ENCODE measurements at regions not wholly inside any gene's neighbourhood (a gene's known extent, or its start where the extent isn't known, plus 50 kb on each side); places are given as distances from the start of the nearest gene placed in this dataset.

GRCh38 chr15:88334436-88334835 is 77.9 kb upstream of the NTRK3 start:
- no peak for FAIRE-seq
- TF ChIP-seq POLR2A (IDR thresholded peaks at IDR 0.05; ENCODE audit: low read depth, low read length) (no peak), TAF1 (IDR thresholded peaks at IDR 0.05; ENCODE audit: borderline replicate concordance, low read depth, low read length) (no peak), POLR2AphosphoS5 (IDR thresholded peaks at IDR 0.05; ENCODE audit: low read depth, low read length) (no peak)
- DNase-seq (ENCODE audit: insufficient read length): no peak

GRCh38 chr15:88331291-88331690 is 74.8 kb upstream of the NTRK3 start:
- DNase-seq (ENCODE audit: insufficient read length) (peak; percentile 31), FAIRE-seq (no peak)
- no peak for TF ChIP-seq TAF1 (IDR thresholded peaks at IDR 0.05; ENCODE audit: borderline replicate concordance, low read depth, low read length)
- TF ChIP-seq POLR2A (IDR thresholded peaks at IDR 0.05; ENCODE audit: low read depth, low read length): no peak
- TF ChIP-seq POLR2AphosphoS5 (IDR thresholded peaks at IDR 0.05; ENCODE audit: low read depth, low read length): no peak

GRCh38 chr15:88326924-88327323 is 70.4 kb upstream of the NTRK3 start:
- no peak for FAIRE-seq

GRCh38 chr15:88324741-88325065 is 68.2 kb upstream of the NTRK3 start:
- FAIRE-seq: no peak
- no peak for TF ChIP-seq TAF1 (IDR thresholded peaks at IDR 0.05; ENCODE audit: borderline replicate concordance, low read depth, low read length)
- DNase-seq (ENCODE audit: insufficient read length): no peak

More at GRCh38 chr15:88326924-88327323, 70.4 kb upstream of the NTRK3 start:
- no peak for TF ChIP-seq POLR2A (IDR thresholded peaks at IDR 0.05; ENCODE audit: low read depth, low read length)
- no peak for TF ChIP-seq POLR2AphosphoS5 (IDR thresholded peaks at IDR 0.05; ENCODE audit: low read depth, low read length)
- no peak for DNase-seq (ENCODE audit: insufficient read length)

DNA sequence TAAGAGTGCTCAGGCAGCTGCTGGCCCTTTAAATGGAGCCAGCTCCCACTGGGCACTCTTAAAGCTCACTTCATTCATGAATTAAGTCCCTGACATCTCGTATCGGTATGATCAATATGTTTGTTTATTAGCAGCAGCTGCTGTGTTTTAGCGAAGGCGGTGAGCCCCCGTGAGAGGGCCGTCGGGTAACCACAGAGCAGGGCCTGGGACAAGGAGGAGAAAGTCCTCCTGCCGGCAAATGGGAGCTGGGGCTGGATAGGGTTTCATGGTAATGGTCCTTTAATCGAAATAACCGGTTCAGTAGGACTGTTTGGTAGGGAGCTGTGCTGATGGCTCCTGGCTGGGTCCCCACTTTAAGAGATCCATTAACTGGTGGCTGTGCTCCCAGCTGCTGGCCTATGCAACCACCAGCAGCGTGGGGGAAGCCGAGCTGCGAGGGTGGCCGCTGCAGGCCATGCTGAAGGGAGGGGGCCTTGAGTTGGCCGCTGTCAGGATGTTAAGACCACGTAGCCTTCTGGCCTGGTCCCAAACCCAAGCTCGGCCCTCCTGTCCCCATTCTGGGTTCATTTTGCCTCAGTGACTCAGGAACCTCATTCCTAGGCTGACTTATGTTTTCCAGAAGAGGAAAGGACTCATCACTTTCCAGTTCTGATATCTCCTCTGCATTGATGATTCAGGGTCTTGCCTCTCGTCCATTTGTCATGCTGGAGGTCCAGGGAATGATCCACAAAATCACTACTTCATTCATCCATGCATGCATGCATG is 67.6 kb upstream of the NTRK3 start:
- DNase-seq (ENCODE audit: insufficient read length): no peak
- no peak for FAIRE-seq
- TF ChIP-seq TAF1 (IDR thresholded peaks at IDR 0.05; ENCODE audit: borderline replicate concordance, low read depth, low read length): no peak
- TF ChIP-seq POLR2AphosphoS5 (IDR thresholded peaks at IDR 0.05; ENCODE audit: low read depth, low read length): no peak
- no peak for TF ChIP-seq POLR2A (IDR thresholded peaks at IDR 0.05; ENCODE audit: low read depth, low read length)

DNA sequence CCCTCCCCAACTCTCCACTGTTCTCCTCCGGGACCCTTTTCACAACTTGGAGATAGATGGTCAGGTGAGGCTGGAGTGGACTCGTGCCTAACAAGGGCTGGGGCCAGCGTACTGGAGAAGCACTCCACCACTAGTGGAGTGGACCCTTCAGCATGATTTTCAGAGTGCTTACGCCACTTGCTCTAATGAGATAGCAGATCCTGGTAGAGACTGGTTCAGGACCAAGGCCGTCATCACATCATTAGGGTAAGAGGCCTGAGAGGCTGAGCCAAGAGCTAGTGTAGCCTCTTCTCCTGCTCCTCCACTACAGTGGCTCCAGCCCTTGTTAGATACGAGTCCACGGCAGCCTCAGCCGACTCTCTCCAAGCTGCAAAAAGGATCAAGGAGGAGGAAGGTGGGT is 66.9 kb upstream of the NTRK3 start:
- FAIRE-seq (no peak), DNase-seq (ENCODE audit: insufficient read length) (no peak)
- TF ChIP-seq POLR2A (IDR thresholded peaks at IDR 0.05; ENCODE audit: low read depth, low read length) (no peak), POLR2AphosphoS5 (IDR thresholded peaks at IDR 0.05; ENCODE audit: low read depth, low read length) (no peak), TAF1 (IDR thresholded peaks at IDR 0.05; ENCODE audit: borderline replicate concordance, low read depth, low read length) (no peak)

- no peak for TF ChIP-seq POLR2AphosphoS5 (IDR thresholded peaks at IDR 0.05; ENCODE audit: low read depth, low read length)
- no peak for TF ChIP-seq TAF1 (IDR thresholded peaks at IDR 0.05; ENCODE audit: borderline replicate concordance, low read depth, low read length)
- TF ChIP-seq POLR2A (IDR thresholded peaks at IDR 0.05; ENCODE audit: low read depth, low read length): no peak
- FAIRE-seq: no peak
- no peak for DNase-seq (ENCODE audit: insufficient read length)
These were observed 65.9 kb upstream of the NTRK3 start for GRCh38 chr15:88322461-88322860.

GRCh38 chr15:88321271-88321670 is 64.7 kb upstream of the NTRK3 start:
- no peak for FAIRE-seq

DNA sequence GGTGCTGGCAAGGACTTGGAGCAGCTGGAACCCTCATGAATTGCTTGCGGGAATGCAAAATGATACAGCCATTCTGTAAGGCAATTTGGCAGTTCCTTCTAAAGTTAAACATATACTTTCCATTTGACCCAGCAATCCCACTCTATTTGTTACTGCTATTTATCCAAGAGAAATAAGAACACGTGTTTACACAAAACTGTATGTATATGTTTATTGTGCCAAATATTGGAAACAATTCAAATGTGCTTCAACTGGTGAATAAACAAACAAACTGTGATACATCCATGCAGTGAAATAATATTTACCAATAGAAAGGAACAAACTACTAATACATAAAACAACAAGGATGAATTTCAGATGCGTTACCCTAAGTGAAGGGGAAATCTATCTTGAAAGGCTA is 60.0 kb upstream of the NTRK3 start:
- TF ChIP-seq POLR2A (IDR thresholded peaks at IDR 0.05; ENCODE audit: low read depth, low read length) (no peak), TAF1 (IDR thresholded peaks at IDR 0.05; ENCODE audit: borderline replicate concordance, low read depth, low read length) (no peak), POLR2AphosphoS5 (IDR thresholded peaks at IDR 0.05; ENCODE audit: low read depth, low read length) (no peak)
- FAIRE-seq (no peak), DNase-seq (ENCODE audit: insufficient read length) (no peak)

More at GRCh38 chr15:88321271-88321670, 64.7 kb upstream of the NTRK3 start:
- DNase-seq (ENCODE audit: insufficient read length): no peak
- no peak for TF ChIP-seq POLR2A (IDR thresholded peaks at IDR 0.05; ENCODE audit: low read depth, low read length)
- TF ChIP-seq POLR2AphosphoS5 (IDR thresholded peaks at IDR 0.05; ENCODE audit: low read depth, low read length): no peak
- TF ChIP-seq TAF1 (IDR thresholded peaks at IDR 0.05; ENCODE audit: borderline replicate concordance, low read depth, low read length): no peak

- TF ChIP-seq POLR2AphosphoS5 (IDR thresholded peaks at IDR 0.05; ENCODE audit: low read depth, low read length) (no peak), POLR2A (IDR thresholded peaks at IDR 0.05; ENCODE audit: low read depth, low read length) (no peak), TAF1 (IDR thresholded peaks at IDR 0.05; ENCODE audit: borderline replicate concordance, low read depth, low read length) (no peak)
- no peak for DNase-seq (ENCODE audit: insufficient read length)
- FAIRE-seq: no peak
These were observed 58.8 kb upstream of the NTRK3 start for GRCh38 chr15:88315221-88315878.

- DNase-seq (ENCODE audit: insufficient read length) (no peak), FAIRE-seq (no peak)
- TF ChIP-seq TAF1 (IDR thresholded peaks at IDR 0.05; ENCODE audit: borderline replicate concordance, low read depth, low read length) (no peak), POLR2AphosphoS5 (IDR thresholded peaks at IDR 0.05; ENCODE audit: low read depth, low read length) (no peak), POLR2A (IDR thresholded peaks at IDR 0.05; ENCODE audit: low read depth, low read length) (no peak)
These were observed 56.5 kb upstream of the NTRK3 start for GRCh38 chr15:88312941-88313579.

DNA sequence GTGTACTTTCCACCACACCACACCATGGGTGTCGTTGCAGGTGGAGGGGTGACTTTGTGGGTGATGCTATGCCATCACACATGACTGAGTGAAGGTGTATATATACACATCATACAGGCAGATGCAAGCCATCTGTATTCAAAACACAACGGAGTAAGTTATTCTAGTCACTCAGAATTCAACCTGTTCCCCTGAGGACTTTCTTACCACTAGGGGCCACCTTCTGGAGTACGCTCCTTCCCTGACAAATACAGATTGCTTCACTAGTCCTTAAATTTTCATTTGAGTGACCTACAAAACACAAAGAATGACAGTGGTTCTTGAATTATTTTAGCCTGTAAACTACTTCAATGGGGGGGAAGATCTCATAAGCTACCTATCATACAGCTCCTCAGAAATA is 52.8 kb upstream of the NTRK3 start:
- no peak for TF ChIP-seq TAF1 (IDR thresholded peaks at IDR 0.05; ENCODE audit: borderline replicate concordance, low read depth, low read length)
- no peak for TF ChIP-seq POLR2A (IDR thresholded peaks at IDR 0.05; ENCODE audit: low read depth, low read length)
- TF ChIP-seq POLR2AphosphoS5 (IDR thresholded peaks at IDR 0.05; ENCODE audit: low read depth, low read length): no peak
- FAIRE-seq: no peak
- DNase-seq (ENCODE audit: insufficient read length): no peak
